GM18873 (cell line): ENCODE measurements at regions not wholly inside any gene's neighbourhood (a gene's known extent, or its start where the extent isn't known, plus 50 kb on each side); places are given as distances from the start of the nearest gene placed in this dataset.

ENCODE experiments used
- ATAC-seq: cut with Tn5 transposase; IDR thresholded peaks from one replicate; pipeline ENCODE4 v1.9.1; 2021; ENCODE audit warnings: mild to moderate bottlenecking, moderate library complexity, moderate number of reproducible peaks; ENCODE audit not compliant: unreplicated experiment, low FRiP score

DNA sequence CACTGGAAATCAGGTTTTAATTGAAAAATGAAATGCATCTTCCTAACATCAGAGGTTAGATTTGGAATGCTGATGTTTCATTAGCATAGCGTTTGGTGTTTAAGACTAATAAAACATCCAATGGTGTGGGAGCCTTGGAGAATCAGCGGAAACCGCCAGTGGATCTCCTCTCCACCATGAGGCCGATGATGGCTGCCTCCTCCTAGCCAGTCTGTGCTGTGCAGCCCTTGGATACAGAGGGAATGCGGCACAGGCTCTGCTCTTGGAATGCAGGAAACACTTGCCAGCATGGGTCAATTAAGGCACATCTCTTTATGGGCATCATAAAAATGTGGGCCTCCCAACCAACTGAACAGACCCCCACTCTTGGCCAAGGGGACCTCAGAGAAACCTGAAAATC, 259.9 kb downstream of the GLRX3 start:
- ATAC-seq, result no peak

GRCh38 chr10:130398090-130398994, 262.2 kb downstream of the GLRX3 start:
- ATAC-seq, result no peak

GRCh38 chr10:130399425-130399950, 263.3 kb downstream of the GLRX3 start:
- no peak for ATAC-seq

GRCh38 chr10:130400890-130401289, 264.7 kb downstream of the GLRX3 start:
- ATAC-seq, result no peak

GRCh38 chr10:130401860-130402765, 265.9 kb downstream of the GLRX3 start:
- no peak for ATAC-seq

DNA sequence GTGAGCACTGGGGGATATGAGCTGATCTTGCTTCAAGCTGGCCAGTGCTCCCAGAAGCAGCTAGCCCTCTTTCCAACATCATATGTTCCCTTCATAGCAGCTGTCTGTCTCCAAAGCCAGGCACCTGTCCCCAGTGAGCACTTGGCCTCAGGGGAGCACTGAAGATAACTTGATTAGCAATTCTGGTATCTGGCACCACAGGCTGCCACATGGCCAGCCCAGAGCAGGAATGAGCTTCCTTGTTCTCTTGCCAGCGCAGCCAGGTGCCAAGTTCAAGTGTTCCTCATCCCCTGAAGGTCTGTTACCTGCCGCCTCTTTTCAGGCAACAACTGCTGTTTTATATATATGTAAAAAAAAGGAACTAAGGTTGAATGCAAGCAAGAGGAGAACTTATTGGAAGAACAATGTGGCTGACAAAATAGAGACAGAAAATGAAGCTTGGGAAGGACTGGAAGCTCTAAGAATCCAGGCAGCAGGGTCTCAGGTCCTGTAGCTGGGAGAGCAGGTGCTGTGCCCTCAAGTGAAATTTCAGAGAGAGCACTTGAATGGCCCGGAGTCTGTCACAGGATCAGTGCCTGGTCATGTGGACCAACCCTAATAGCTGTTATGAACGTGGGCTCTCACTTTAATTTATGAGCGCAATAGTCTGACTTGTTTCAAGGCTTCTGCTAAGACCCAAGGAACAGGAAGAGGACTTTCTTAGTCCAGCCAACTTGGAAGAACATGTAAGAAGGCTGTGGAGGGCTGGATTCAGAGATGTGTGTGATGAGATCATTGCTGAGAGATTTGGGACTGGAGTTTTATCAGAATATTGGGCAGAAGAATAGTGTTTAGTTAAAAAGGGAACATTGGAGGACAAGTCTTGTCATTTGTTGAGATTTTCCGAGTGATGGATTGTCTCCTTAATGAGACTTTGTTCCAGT, 267.2 kb downstream of the GLRX3 start:
- no peak for ATAC-seq

GRCh38 chr10:130404476-130405055, 268.4 kb downstream of the GLRX3 start:
- no peak for ATAC-seq

DNA sequence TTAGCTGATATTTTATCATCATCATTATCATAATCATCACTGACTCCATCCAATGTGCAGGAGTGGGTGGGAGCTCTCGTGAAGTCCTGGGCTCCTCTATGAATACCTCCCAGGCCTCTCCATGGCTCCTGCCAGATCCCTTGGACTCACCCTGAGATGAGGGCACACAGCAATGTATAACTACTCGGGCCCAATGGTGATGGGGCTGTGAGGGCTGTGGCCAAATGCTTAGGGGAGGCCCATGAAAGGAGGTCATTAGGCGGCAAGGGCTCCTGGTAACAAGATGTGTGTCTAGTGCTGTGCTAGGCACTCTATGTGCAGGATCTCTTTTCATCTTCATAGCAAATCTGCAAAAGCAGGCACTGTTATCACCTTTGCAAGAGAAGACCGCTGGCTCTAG, 270.9 kb downstream of the GLRX3 start:
- no peak for ATAC-seq

GRCh38 chr10:130409331-130409730, 273.1 kb downstream of the GLRX3 start:
- no peak for ATAC-seq

- ATAC-seq, result no peak
These were observed 273.7 kb downstream of the GLRX3 start for GRCh38 chr10:130409931-130410330.

GRCh38 chr10:130411496-130412085, 275.4 kb downstream of the GLRX3 start:
- ATAC-seq, result no peak

DNA sequence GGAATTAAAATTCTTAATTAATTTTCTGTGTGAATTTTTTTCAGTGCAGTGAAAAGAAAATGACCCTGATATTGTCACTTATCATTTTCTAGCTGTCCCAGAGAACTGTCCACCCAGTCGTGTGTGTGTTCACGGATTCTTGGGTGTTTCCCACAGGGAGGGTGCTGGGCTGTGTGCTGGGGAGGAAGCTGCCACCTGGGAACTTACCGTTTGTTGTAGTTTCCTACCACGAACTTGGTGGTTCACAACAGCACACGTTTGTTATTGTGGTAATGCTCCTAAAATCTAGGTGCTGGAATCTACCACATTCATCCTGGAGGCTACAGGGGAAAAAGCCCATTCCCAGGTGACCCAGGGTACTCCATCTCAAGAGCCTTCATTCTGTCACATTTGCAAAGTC, 276.1 kb downstream of the GLRX3 start:
- no peak for ATAC-seq

GRCh38 chr10:130416334-130417150, 280.4 kb downstream of the GLRX3 start:
- ATAC-seq, result no peak

- ATAC-seq, result no peak
These were observed 282.5 kb downstream of the GLRX3 start for GRCh38 chr10:130418731-130419130.

DNA sequence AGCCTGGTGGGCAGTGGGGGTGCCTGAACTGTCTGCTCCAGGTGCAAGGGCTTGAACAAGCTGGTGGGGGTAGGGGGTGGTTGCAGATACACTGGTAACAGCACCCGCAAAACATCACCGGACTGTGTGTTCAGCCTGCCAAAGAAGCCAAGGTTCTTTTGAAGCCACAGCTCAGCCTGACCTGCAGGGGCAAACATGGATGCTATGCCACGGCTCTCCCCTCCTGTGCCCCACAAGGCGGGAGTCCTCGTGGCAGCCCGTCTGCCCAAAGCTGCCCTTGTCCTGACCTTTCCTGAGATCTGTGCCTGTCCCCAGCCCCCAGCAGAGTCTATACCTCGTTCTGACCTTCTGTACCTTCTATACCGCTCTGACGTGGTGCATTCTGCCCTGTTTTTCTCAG, 285.7 kb downstream of the GLRX3 start:
- ATAC-seq, result no peak

DNA sequence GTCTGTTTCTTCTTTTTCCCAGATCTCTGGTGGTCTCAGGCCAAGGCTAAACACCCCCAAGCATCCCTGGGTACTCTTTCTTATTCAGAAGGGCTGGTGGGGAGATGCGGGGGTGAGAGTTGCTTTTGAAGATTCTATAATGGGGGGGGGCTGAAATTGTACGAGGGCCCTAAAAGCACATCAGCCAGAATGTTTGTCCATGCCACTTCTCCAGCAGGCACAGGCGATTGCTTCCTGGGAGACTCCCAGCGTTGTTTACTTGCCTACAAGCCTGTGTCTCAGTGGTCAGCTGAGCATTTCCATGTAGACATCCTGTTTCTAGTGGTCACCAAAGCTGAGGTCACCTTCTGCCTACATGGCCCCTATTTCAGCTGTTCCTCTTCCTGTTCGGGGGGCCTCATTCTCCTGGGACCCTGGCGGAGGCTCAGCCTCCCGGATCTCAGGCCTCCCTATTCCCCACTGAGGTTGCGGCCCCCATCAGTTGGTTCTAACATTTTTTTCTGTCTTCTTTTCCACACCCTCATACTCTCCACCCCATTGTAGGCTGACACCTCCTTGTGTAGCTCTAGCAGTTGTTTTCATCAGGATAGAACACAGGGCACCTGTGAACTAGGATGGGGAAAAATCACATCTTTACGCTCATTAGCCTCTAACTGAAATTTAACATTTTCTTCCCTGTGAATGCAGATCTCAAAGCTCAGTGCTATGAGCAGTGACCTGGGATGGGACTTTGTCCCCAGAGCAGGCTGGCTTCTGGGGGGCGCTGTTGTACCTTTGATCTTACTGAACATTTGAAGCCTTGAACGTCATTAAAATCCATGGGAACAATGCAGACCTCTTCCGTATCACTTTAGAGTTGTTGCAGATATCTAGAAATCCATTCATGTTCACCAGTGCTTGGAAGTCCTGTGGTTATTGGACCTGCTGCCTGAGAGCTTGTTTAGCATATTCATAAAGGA, 286.5 kb downstream of the GLRX3 start:
- ATAC-seq, result no peak
